ENCODE measurements at regions not wholly inside any gene's neighbourhood (a gene's known extent, or its start where the extent isn't known, plus 50 kb on each side); places are given as distances from the start of the nearest gene placed in this dataset.
"Not testable (repeated sequence)": the region's sequence is repeated elsewhere in the genome, so short reads cannot be mapped to it uniquely, and the experiment has no call there.

DNA sequence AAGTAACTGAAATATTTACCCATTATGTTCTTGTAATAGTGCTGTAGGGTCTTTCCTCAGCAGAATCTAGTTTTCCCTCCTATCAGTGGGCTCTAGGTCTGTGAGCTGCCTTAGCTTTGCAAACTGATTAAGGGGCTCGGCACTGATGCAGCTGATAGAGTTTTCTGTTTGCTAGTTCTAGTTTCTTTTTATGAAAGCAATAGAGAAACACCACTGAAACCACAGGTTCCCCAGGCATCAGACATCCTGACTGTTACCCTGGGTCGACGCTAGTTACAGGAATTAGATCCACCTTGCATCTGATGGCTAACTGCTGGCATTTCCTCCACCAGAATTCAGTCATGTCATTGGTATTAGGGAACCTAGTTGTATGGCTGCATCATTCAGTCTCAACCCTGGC lies 225.0 kb upstream of the VCX start:
- no CpG with 5 or more reads among the region's 3 CpGs for WGBS (ENCODE audit: insufficient coverage)

DNA sequence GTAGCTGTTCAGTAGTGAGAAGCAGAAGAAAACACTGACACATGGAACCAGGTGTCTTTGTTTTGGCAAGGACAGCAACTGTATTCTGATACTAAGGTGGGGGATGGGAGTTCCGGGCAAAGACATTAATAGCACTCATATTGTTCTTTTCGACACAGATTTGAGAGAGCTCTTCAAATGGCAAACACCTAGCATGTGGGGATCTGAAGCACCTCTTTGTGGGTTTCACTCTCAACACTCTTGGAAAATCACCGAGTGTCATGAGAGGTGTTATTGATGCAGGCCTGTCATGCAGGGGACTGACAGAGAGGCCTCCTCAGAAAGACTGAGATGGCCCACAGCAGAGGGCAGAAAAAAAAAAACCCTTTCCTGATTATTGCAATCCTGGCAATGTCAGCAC lies 228.4 kb upstream of the VCX start:
- Mint-ChIP-seq H3K4me3 (no peak overlapping the region), H3K27me3 (no peaks in the 10 kb centered on the region), H3K27ac (no peak overlapping the region), H3K4me1 (no peaks in the 10 kb centered on the region), H3K9me3 (ENCODE audit: insufficient read depth) (no peaks in the 10 kb centered on the region)
- Histone ChIP-seq H4K20me1 (ENCODE audit: control insufficient read depth, insufficient read depth, low read length, poor library complexity, severe bottlenecking) (no peaks in the 10 kb centered on the region), H3K4me1 (ENCODE audit: control insufficient read depth in 2 of 2, insufficient read depth in 2 of 2, low read length in 2 of 2) (no peaks in the 10 kb centered on the region), H3K9me3 (ENCODE audit: control extremely low read depth in 1 of 3, control insufficient read depth in 2 of 3, insufficient read depth in 1 of 3, low read length in 2 of 3) (no peaks in the 10 kb centered on the region), H3K27me3 (replicated peaks in 1 of 4; ENCODE audit: control extremely low read depth in 1 of 4, control insufficient read depth in 3 of 4, insufficient read depth in 4 of 4, low read length in 3 of 4) (no peaks in the 10 kb centered on the region), H3K36me3 (replicated peaks in 1 of 2; ENCODE audit: control extremely low read depth in 1 of 2, control insufficient read depth in 1 of 2, extremely low read depth in 1 of 2, insufficient read depth in 2 of 2, low read length in 1 of 2) (no peaks in the 10 kb centered on the region), H3K4me3 (ENCODE audit: control extremely low read depth in 1 of 5, extremely low read depth in 1 of 5, insufficient read depth in 1 of 5, low read depth in 2 of 5, low read length in 4 of 5) (no peak overlapping the region), H3K9ac (ENCODE audit: low read length) (no peak overlapping the region), H3K27ac (ENCODE audit: low read length in 2 of 2) (no peak overlapping the region), H2AFZ (ENCODE audit: insufficient read depth, low read depth, low read length, poor library complexity, severe bottlenecking) (no peak overlapping the region), H3K4me2 (replicated peaks; ENCODE audit: low read depth, low read length, poor library complexity, severe bottlenecking) (no peak overlapping the region), H3K79me2 (ENCODE audit: control insufficient read depth, insufficient read depth, low read length) (no peaks in the 10 kb centered on the region)
- intact Hi-C loops (cut with micrococcal nuclease) = no loop called here
- DNase-seq (no peak), ATAC-seq (ENCODE audit: low read depth) (no peak)
- no CpG with 5 or more reads among the region's 3 CpGs for WGBS (ENCODE audit: insufficient coverage)
- no peak for TF ChIP-seq EZH2 (IDR thresholded peaks at IDR 0.05; ENCODE audit: borderline replicate concordance, insufficient read depth, low read depth, low read length, poor library complexity, severe bottlenecking)
- TF ChIP-seq, protein P1, sequence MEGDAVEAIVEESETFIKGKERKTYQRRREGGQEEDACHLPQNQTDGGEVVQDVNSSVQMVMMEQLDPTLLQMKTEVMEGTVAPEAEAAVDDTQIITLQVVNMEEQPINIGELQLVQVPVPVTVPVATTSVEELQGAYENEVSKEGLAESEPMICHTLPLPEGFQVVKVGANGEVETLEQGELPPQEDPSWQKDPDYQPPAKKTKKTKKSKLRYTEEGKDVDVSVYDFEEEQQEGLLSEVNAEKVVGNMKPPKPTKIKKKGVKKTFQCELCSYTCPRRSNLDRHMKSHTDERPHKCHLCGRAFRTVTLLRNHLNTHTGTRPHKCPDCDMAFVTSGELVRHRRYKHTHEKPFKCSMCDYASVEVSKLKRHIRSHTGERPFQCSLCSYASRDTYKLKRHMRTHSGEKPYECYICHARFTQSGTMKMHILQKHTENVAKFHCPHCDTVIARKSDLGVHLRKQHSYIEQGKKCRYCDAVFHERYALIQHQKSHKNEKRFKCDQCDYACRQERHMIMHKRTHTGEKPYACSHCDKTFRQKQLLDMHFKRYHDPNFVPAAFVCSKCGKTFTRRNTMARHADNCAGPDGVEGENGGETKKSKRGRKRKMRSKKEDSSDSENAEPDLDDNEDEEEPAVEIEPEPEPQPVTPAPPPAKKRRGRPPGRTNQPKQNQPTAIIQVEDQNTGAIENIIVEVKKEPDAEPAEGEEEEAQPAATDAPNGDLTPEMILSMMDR (IDR thresholded peaks at IDR 0.05) = no peak
- POLR2A ChIA-PET = no interaction called here
- CTCF ChIA-PET = no interaction called here

More for the DNA sequence above, 225.0 kb upstream of the VCX start:
- Mint-ChIP-seq H3K4me3 (no peak overlapping the region), H3K4me1 (no peaks in the 10 kb centered on the region), H3K9me3 (ENCODE audit: insufficient read depth) (peaks cover 2% of the 10 kb centered on the region), H3K27ac (no peak overlapping the region), H3K27me3 (no peaks in the 10 kb centered on the region)
- ChIA-PET POLR2A (no interaction called here), CTCF (no interaction called here)
- ATAC-seq (ENCODE audit: low read depth) = no peak
- Histone ChIP-seq H3K9ac (ENCODE audit: low read length) (no peak overlapping the region), H3K4me3 (ENCODE audit: control extremely low read depth in 1 of 5, extremely low read depth in 1 of 5, insufficient read depth in 1 of 5, low read depth in 2 of 5, low read length in 4 of 5) (no peak overlapping the region), H3K4me2 (replicated peaks; ENCODE audit: low read depth, low read length, poor library complexity, severe bottlenecking) (no peak overlapping the region), H3K79me2 (ENCODE audit: control insufficient read depth, insufficient read depth, low read length) (no peaks in the 10 kb centered on the region), H3K36me3 (replicated peaks in 1 of 2; ENCODE audit: control extremely low read depth in 1 of 2, control insufficient read depth in 1 of 2, extremely low read depth in 1 of 2, insufficient read depth in 2 of 2, low read length in 1 of 2) (no peaks in the 10 kb centered on the region), H3K27ac (ENCODE audit: low read length in 2 of 2) (no peak overlapping the region), H3K27me3 (replicated peaks in 1 of 4; ENCODE audit: control extremely low read depth in 1 of 4, control insufficient read depth in 3 of 4, insufficient read depth in 4 of 4, low read length in 3 of 4) (no peaks in the 10 kb centered on the region), H3K9me3 (ENCODE audit: control extremely low read depth in 1 of 3, control insufficient read depth in 2 of 3, insufficient read depth in 1 of 3, low read length in 2 of 3) (no peaks in the 10 kb centered on the region), H3K4me1 (ENCODE audit: control insufficient read depth in 2 of 2, insufficient read depth in 2 of 2, low read length in 2 of 2) (no peaks in the 10 kb centered on the region), H4K20me1 (ENCODE audit: control insufficient read depth, insufficient read depth, low read length, poor library complexity, severe bottlenecking) (no peaks in the 10 kb centered on the region), H2AFZ (ENCODE audit: insufficient read depth, low read depth, low read length, poor library complexity, severe bottlenecking) (no peak overlapping the region)
- intact Hi-C loops (cut with micrococcal nuclease) = no loop called here
- DNase-seq = no peak
- no peak for TF ChIP-seq EZH2 (IDR thresholded peaks at IDR 0.05; ENCODE audit: borderline replicate concordance, insufficient read depth, low read depth, low read length, poor library complexity, severe bottlenecking)
- TF ChIP-seq, protein P1 (IDR thresholded peaks at IDR 0.05) = no peak

DNA sequence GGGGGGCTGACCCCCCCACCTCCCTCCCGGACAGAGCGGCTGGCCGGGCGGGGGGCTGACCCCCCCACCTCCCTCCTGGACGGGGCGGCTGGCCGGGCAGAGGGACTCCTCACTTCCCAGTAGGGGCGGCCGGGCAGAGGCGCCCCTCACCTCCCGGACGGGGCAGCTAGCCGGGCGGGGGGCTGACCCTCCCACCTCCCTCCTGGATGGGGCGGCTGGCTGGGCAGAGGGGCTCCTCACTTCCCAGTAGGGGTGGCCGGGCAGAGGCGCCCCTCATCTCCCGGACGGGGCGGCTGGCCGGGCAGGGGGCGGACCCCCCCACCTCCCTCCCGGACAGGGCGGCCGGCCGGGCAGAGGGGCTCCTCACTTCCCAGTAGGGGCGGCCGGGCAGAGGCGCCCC lies 234.3 kb upstream of the VCX start:
- H3K27me3 Mint-ChIP-seq = not testable (repeated sequence)

More for the DNA sequence above, 234.3 kb upstream of the VCX start:
- H3K79me2 ChIP-seq (ENCODE audit: control insufficient read depth, insufficient read depth, low read length); H3K36me3 ChIP-seq (replicated peaks in 1 of 2; ENCODE audit: control extremely low read depth in 1 of 2, control insufficient read depth in 1 of 2, extremely low read depth in 1 of 2, insufficient read depth in 2 of 2, low read length in 1 of 2); H3K4me1 Mint-ChIP-seq; H4K20me1 ChIP-seq (ENCODE audit: control insufficient read depth, insufficient read depth, low read length, poor library complexity, severe bottlenecking); H3K27ac Mint-ChIP-seq; ATAC-seq (ENCODE audit: low read depth); intact Hi-C loops (cut with micrococcal nuclease); CTCF ChIA-PET; H3K9me3 Mint-ChIP-seq (ENCODE audit: insufficient read depth); H3K9ac ChIP-seq (ENCODE audit: low read length); H3K4me3 ChIP-seq (ENCODE audit: control extremely low read depth in 1 of 5, extremely low read depth in 1 of 5, insufficient read depth in 1 of 5, low read depth in 2 of 5, low read length in 4 of 5); POLR2A ChIA-PET; DNase-seq; H3K4me2 ChIP-seq (replicated peaks; ENCODE audit: low read depth, low read length, poor library complexity, severe bottlenecking); H3K27me3 ChIP-seq (replicated peaks in 1 of 4; ENCODE audit: control extremely low read depth in 1 of 4, control insufficient read depth in 3 of 4, insufficient read depth in 4 of 4, low read length in 3 of 4); H2AFZ ChIP-seq (ENCODE audit: insufficient read depth, low read depth, low read length, poor library complexity, severe bottlenecking); H3K4me3 Mint-ChIP-seq; H3K9me3 ChIP-seq (ENCODE audit: control extremely low read depth in 1 of 3, control insufficient read depth in 2 of 3, insufficient read depth in 1 of 3, low read length in 2 of 3); H3K27ac ChIP-seq (ENCODE audit: low read length in 2 of 2); H3K4me1 ChIP-seq (ENCODE audit: control insufficient read depth in 2 of 2, insufficient read depth in 2 of 2, low read length in 2 of 2): not testable (repeated sequence)
- WGBS (ENCODE audit: insufficient coverage) = no CpG with 5 or more reads among the region's 29 CpGs

All from B cell (primary cell).